ENCODE measurements at regions not wholly inside any gene's neighbourhood (a gene's known extent, or its start where the extent isn't known, plus 50 kb on each side); places are given as distances from the start of the nearest gene placed in this dataset.

- TF ChIP-seq POLR2AphosphoS5 (IDR thresholded peaks at IDR 0.05; ENCODE audit: low read depth, low read length) (no peak), TAF1 (IDR thresholded peaks at IDR 0.05; ENCODE audit: low read depth, low read length) (no peak)
Measured at GRCh38 chr6:95784019-95784418, 206.7 kb downstream of the MANEA start.

Data from GM12891 (cell line).